Superior temporal gyrus (tissue), 1 donor: ENCODE measurements at regions not wholly inside any gene's neighbourhood (a gene's known extent, or its start where the extent isn't known, plus 50 kb on each side); places are given as distances from the start of the nearest gene placed in this dataset.

Experiments
- DNase-seq: peaks from one replicate; pipeline ENCODE4 v3.0.0-alpha.2; 2016; ENCODE audit errors: extremely low spot score

GRCh38 chr1:208903251-208903905, 659.2 kb upstream of the PLXNA2 start:
- DNase-seq: no peak

DNA sequence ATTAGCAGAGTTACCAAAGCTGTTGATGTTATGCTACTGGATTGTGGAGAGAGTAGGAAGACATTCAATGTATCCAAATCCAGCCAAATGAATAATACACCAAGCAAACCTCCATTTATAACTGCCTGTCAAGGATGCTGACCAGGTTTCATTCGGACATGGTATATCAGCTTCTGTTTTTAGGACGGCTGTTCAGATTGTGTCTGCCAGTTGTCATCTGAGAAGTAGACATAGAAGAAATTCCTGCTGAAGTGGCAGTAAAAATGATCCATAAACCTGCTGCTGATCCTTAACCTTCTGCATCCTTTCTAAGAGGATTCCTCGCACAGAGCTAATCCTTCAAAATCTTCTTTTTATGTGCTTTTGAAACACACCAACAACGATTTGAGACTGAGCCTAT, 663.6 kb upstream of the PLXNA2 start:
- DNase-seq: no peak

DNA sequence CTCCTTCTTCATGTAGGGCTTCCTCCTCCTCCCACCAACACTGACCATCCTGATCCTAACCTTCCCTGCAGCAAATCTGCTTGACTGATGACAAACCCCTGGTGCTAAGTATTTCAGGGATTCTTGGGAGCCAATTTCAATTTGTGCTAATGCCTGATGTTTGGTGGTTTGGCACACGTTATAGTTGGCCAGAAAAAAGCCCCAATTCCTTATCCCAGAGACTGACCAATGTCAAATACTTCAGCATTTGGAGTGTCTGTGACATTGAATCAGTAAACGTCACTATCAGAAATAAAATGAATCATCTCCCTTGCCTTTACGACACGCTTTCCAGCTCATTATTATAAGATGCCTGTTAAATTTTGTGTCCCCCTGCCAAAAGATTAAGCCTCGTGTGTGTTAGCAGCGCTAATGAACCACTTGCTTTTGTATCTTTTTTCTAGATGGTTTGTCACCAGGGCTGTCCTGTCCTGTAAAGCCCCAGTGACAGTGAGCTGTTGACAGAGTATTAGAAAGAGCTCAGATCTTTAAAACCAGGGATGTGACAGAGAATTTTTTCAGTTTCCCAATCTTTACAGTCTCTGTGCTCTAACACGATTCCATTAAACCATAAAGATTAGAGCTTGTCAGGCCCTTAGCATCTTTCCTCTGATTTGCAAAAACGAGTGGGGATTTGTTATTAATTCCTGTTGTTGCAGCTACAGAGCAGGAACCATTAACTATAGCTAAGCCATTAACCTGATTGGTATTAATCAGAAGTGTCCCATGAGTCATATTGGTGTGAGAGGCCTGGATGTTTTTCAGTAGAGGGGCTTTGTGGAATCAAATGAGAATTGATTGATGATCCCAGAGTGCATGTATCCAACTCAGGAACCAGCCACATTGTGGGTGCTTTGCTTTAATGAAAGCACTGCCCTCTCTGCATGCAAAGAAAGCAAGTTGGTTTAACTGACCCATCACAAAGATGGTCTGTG, 665.1 kb upstream of the PLXNA2 start:
- no peak for DNase-seq

DNA sequence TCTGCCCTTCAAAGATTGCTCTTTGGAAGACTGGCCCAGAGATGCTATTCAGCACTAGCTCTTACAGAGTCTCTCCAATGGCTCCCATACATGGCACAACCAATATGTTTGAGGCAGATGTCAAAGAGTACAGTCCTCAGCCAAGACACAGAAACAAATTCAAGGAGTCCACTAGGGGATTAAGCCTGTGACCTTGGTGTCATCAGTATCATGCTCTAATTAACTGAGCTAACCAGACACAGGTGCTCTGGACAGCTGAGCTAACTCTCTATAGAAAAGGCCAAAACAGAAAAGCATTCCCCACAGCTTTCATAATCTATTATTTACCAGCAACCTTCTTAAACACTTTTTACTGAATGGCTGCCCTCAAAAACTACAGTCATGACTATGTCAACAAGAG, 666.0 kb upstream of the PLXNA2 start:
- no peak for DNase-seq

DNA sequence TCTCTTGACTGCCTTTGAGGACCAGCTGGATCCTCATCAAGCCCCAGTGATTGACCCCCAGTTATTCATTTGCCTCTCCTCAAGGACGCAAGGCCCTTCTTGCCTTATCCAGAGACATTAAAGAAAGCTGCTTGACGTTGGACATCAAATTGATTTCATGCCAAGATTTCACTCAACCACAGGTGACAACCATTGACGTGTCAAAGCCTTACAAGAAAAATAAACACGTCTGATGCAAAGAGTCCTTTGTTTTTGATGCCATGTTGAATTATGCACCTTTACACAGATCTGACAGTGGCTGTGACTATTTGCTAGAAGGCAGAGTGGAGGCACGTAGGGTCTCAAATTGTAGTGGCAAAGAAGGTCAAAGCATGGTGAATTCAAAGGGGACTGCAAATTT, 666.2 kb upstream of the CAMK1G start:
- no peak for DNase-seq

DNA sequence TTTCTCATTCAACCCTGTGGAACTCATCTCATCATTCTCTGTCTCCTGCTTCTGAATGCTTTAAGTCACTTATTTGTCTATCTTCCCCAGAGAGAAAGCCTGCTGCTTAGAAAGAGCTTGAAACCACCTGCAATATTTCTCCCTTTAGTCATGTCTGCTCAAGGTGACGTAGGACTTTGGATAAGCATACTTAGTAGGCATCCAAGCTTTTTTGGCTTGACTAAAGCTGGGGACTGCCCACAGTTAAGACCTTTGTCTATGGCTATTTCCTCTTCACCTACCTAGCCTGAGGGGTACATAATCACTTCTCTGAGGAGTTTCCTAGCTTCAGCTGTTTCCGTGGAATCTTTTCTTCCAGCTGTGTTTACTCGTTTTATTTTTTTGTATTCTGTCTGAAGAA, 665.8 kb upstream of the CAMK1G start:
- DNase-seq: no peak

- DNase-seq: no peak
Measured at GRCh38 chr1:208918160-208918559, 665.4 kb upstream of the CAMK1G start.

- DNase-seq: no peak
Measured at GRCh38 chr1:208919371-208919770, 664.1 kb upstream of the CAMK1G start.

- DNase-seq: no peak
Measured at GRCh38 chr1:208921259-208921658, 662.3 kb upstream of the CAMK1G start.

- DNase-seq: no peak
Measured at GRCh38 chr1:208923456-208923855, 660.1 kb upstream of the CAMK1G start.

GRCh38 chr1:208923946-208924720, 659.4 kb upstream of the CAMK1G start:
- no peak for DNase-seq

DNA sequence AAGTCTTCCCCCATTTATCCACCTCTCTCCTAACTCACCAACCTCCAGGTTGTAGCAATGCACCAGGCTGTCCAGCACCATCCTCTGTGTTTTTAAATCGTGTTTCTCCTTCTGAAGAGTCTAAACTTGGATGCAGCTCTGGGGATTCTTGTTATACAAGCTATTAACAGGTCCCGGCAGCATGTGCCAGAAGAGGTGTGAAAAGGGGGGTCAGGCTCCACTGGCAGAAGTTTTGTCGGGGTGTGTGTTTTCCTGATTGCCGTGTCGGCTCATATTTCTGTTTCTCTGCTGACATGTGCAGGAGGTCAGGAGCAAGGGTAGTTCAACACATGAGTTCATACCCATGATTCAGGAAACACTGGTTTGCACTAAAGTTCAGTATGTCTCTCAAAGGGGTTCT, 658.6 kb upstream of the CAMK1G start:
- no peak for DNase-seq

- no peak for DNase-seq
Measured at GRCh38 chr1:208928349-208929010, 655.0 kb upstream of the CAMK1G start.

GRCh38 chr1:208929575-208929974, 653.9 kb upstream of the CAMK1G start:
- DNase-seq: no peak

DNA sequence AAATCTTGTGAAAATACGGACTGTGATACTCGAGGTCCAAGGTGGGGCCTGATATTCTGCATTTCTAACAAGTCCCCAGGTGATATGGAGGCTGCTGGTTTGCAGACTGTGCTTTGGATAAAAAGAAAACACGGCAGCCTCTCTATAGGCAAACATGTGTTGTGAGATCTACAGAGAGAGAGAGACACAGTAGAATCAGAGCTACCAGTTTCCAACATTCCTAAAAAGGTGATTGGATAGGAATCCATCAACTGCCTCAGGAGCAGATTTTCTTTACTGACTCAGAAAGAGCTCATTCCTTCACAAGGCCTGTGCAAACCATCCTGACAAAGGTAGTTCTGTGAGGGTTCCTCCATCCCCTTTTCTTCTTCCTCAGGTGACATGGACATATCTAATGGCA, 651.6 kb upstream of the CAMK1G start:
- no peak for DNase-seq

DNA sequence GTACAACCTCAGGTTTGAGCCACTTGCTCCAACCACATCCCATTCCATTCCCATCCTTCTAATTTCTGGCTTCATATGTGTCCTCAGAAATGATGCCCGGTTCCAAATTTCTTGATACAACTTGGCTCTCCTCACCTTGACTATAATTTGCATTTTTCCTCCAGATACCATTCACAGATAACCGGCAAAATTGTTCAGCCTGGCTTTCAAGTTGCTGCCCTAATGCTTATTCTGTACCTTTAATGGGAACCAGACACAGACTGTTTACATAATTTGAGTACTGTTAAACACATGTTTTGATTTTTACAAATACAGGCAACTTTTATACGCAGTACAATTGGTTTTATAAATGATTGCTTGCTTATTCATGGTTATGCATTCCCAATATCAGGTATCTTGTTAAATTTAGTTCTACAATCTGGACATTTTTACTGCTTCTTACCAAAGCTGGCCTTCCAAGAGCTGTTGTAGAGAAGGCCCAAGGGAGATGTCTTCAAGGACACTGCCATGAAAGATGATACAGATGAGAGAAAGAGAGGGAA, 649.5 kb upstream of the CAMK1G start:
- no peak for DNase-seq

- DNase-seq: no peak
Measured at GRCh38 chr1:208934933-208935332, 648.6 kb upstream of the CAMK1G start.

- DNase-seq: peak; percentile 11
Measured at GRCh38 chr1:208935517-208936187, 647.9 kb upstream of the CAMK1G start.

DNA sequence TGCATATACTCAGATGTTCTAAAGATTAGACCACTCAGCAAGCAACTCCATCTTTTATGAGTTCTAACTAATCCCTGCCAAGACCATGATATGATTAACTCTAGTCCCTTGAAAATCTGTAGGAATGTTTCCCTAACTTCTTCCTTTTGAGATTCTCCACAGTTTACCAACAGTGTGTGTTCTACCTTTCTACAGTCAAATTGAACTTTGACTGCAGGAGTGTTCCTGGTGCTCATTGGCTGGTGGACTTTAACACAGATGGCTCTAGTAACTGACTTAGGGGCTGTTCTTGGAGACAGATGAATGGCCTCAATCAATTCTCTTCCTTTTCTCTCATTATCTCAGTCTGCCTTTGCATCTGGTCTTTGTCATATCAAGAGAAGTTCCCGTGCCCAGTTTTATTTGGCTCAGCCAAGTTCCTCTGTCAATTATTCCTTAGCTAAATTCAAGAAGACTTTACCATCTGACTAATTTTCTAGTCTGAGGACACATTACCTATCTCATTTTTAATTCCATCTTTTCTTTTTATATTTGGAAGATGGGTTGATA, 643.9 kb upstream of the CAMK1G start:
- DNase-seq: no peak

DNA sequence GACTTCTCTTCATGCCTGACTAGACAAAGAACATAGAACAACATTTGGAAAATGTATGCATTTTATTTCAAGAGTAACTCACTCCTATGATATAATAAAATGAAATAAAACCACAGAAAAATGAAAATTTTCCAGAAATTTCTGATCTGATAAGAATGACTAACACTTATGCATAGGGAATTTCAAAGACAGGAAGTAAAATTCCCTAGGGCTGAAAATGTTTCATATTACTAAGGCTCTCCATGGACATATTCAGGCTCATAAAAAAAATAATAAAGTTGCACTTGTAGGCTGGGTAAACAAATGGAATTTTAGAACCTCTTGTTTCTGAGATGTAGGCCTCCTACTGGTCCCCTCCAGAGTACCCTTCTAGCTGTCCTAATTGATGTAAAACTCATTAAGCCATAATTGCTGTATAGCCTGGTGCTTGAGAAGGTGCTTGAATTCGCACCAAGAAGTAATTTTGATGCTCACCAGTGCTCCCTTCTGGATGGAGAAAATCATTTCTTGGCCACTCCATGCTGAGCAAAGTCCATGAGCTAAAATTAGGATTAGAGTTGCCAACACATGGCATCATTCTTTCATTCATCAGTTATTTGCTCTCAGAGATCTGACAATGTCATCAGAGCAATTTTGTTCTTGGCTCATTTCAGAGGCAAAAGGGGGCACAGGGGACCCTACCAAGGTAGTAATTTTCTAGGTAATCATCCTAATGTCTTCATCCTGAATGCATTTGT, 641.0 kb upstream of the CAMK1G start:
- no peak for DNase-seq
